CD4-positive, alpha-beta T cell treated with Interleukin-6 at 100 ng/mL for 8 hours (primary cell): ENCODE measurements at regions not wholly inside any gene's neighbourhood (a gene's known extent, or its start where the extent isn't known, plus 50 kb on each side); places are given as distances from the start of the nearest gene placed in this dataset.

Experiments used
- DNase-seq: peaks from one replicate; pipeline ENCODE4 v3.0.0-alpha.2; 2020; ENCODE audit warnings: mixed read lengths, low spot score

DNA sequence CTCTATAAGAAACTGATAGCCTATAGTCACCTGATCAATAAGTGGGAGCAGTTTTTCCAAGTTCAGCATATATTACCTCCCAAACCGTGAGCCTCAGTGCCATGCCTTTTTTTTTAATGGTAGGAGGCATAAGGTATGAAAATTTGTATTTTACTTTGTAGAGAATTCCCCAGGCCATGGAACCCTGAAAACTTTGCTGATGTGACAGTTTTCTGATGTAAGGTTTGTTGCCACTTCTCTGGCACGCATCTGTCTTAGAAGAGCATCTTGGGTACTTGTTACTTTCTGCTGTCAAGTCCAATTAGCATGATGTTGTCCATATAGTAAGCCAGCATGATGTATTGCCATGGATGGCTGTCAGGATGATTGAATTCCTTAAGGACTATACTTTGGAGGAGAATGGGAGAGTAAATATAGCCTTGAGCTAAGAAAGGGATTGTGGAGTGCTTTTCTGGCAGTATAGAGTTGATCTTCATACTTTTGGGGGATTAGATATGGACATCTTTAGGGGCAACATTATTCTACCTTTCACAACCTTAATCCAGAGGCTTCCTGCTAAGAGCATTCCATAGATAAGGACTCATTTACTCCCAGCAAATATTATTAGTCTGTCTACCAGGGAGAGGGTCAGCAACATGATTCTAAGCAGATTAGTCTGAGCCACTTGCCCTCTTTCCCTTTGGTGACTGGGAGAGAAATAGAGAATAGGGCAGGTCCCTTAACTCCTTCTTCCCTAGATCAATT, 389.6 kb downstream of the YTHDC2 start:
- DNase-seq, result no peak

GRCh38 chr5:113909782-113910181, 396.3 kb downstream of the YTHDC2 start:
- DNase-seq, result no peak

GRCh38 chr5:113917997-113918396, 404.5 kb downstream of the YTHDC2 start:
- no peak for DNase-seq

DNA sequence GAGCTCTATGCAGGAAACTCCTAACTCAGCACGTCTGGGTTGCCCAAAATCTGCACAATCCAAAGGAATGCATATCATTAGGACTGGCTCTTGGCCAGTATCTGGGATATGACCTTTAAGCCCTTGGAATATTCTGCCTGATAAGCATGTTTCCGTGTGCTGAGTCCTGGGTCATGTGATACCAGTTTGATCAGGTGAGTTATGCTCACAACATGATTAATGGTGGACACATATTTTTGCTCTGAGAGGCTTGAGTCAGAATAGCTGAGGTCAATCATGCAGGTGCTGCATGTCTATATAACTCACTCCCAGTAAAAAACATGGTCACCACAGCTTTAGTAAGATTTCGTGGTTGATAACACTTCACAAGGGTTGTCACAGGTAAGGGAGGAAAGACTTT, 408.8 kb downstream of the YTHDC2 start:
- no peak for DNase-seq

DNA sequence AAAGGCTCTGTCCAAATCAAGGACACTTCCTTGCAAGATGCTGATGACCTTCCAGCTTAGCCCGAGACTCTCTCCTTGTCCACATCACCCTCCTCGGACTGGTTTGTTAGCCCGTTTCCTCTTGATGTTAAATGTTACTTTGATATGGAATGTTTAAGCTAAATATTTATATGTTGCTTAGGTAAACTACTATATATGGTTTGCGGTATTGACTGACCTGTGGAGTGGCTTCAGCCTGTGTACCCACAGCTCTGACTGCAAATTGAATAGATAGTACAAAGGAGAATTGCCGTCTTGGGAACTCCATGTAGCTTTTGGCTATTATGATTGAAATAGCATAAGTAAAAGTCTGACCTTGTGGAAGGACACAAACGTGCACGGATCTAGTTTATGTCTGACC, 422.0 kb downstream of the YTHDC2 start:
- no peak for DNase-seq

DNA sequence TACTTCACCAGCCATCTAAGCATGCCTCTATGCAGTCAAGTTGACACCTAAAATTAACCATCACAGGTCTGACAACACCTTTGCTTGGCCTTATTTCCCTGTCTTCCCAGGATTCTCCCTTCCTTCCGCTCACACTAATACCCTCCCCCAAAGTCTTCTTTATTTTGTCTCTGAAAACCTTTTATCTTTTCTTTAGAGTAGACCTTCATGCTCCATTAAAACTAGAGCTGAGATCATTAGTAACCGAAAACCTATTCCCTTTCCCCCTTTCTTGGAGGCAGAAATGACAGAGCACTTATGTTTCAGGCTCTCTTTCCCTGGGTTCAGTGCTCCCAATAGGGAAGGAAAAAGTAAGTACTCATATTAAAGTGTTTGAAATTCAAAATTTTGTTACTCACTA, 423.8 kb downstream of the YTHDC2 start:
- DNase-seq, result no peak

DNA sequence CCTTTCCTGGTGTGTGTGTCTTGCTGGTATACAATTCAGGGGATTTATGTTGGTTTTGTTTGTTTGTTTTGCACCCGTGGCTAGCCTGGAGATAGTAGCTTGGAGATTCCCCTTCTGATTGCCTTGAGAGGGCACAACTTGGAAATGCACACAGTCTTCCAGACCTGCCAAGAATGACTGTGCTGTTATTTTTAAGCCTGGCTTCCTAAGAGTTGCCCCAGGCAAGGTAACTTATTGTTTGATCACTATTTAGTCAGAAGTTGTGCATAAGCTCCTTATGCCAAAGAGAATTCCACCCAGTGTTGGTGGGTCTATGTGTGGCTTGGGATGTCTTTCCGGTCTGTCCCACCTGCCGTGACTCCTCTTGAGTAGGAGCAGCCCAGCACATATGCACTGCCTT, 421.9 kb upstream of the KCNN2 start:
- no peak for DNase-seq

DNA sequence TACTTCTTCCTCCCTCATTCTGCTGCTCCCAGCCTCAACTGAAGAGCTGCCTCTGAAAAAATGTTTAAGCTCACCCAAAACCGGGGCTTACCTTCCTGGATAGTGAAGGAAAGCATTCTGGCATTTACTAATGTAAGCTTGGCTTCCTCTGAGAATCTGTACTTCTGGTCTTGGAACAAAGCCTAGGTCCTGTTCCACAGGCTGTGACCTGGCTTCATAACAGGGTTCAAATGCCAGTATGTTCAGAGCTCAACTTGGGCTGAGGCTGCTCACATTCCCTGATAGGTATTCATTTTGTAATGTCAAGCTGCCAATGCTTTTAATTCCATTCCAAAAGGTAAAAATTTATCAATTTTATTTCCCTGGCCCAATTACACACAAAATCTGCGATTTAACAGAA, 411.7 kb upstream of the KCNN2 start:
- DNase-seq, result no peak

GRCh38 chr5:113965225-113965624, 396.6 kb upstream of the KCNN2 start:
- no peak for DNase-seq

GRCh38 chr5:113969901-113970300, 392.0 kb upstream of the KCNN2 start:
- DNase-seq, result no peak

DNA sequence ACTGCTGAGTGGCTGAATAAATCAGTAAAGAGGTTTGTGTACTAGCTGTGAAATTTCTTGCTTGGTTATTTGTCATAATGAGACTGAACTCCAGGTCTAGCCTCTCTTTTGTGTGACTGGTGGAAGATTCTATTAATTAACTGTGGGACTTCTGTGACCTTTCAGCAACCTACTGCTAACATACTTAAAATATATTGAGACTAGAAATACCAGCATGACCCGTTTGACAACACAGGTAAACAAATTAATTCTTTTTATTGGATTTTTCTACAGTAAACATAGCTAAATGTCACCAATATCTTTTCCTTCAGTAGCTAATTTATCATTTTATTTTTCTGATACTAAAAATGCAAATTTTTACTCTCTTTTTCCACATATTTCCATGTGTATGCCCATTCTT, 390.4 kb upstream of the KCNN2 start:
- no peak for DNase-seq

DNA sequence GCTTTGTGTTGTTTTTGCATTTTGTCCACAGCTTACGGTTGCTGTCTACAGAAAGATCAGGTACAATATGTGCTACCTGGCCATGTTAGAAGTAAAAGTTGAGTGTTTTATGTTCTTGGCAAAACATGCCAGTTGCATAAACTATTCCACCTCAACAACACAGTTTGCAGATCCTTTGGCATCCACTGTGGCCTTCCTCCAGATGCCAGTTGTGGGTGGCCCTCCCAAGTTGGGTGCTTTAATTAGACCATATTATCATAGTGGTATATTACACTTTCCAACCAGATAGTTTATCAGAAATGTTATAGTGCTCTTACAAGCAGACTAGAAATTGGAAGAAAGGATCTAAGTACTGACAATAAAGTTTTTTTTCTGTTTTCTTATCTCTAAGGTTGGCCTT, 386.9 kb upstream of the KCNN2 start:
- DNase-seq, result no peak

- no peak for DNase-seq
These were observed 376.9 kb upstream of the KCNN2 start for GRCh38 chr5:113984928-113985327.

DNA sequence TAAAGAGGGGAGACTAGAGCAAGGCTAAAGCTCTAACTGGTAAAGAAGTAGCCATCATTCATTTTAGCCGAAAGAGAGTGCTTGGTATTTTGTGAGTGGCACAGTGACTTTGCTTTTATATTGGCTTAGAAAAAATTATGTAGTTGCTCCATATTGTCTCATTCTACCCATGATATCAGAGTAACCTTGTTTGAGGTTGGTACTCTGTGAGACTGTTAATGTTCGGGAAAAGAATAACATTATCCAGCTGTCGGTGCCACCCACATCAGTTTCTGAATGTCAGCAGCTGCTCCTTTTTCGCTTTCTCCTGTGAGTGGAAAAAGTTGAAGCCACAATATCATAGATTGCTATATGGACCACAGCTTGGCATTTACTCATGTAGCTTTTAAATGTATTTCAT, 376.4 kb upstream of the KCNN2 start:
- DNase-seq, result no peak

DNA sequence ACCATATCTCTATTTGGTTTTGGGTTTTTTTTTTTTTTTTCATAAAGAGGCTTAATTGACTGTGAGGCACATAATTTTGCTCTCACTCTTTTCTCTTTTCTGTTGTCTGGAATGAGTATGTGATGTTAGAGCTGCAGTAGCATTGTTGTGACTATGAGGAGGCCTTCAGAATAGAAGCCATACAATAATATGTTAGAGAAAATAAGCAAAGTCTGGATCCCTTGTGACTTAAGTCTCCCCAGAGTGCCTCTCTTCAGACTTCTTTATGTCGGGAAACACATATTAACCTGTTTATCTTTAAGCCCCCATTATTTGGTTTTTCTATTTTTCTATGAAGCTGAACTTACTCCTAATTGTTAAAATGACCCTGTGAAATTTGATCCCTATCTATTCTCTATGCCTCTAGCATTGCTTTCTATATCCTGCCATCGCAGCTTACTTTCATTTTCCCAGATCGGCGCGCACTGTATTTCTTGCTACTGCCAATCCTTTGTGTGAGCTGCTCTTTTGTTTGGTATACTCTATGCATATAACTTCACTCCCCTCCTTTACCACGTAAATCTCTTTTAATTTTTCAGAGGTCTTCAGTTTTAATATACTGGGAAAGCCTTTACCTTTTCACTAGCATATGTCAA, 372.5 kb upstream of the KCNN2 start:
- no peak for DNase-seq

GRCh38 chr5:113989913-113990305, 372.0 kb upstream of the KCNN2 start:
- DNase-seq, result no peak

- no peak for DNase-seq
These were observed 360.8 kb upstream of the KCNN2 start for GRCh38 chr5:114001076-114001475.

DNA sequence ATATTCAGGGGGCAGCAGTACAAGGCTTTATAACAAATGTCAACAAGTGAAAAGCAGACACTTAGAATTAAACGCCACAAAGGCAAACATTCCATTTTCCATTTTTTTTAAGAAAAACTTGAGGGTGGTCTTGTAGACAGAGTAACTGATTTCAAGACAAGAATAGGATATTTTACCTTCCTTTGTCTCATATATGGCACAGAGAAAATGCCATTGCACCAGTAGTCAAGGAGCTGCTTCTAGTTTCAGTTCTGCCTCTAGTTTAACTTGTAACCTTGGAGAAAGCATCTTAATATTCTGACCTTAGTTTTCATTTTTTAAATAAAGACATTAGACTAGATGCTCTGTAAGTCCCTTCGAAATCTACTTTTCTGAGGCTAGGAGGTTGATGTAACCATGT, 355.3 kb upstream of the KCNN2 start:
- DNase-seq, result no peak

DNA sequence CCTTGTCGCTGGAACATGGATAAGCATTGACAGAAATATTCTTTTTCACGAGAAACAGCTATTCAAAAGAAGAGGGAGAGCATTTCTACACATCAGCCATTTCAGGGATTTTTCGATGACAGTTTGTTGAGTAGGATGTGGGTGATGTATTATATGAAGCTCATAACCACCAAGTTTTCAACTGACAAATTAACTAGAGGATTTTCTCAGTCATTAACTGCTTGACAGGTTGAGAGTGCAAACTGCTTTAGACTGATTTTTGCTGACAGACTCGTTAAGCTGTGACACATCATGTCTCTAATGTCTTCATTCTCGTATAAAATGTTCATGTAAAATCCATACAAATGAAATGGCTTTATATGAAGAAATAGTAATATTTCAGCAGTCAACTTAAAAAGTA, 354.2 kb upstream of the KCNN2 start:
- no peak for DNase-seq

- DNase-seq, result no peak
These were observed 351.5 kb upstream of the KCNN2 start for GRCh38 chr5:114010362-114010761.

- no peak for DNase-seq
These were observed 343.7 kb upstream of the KCNN2 start for GRCh38 chr5:114018186-114018585.

DNA sequence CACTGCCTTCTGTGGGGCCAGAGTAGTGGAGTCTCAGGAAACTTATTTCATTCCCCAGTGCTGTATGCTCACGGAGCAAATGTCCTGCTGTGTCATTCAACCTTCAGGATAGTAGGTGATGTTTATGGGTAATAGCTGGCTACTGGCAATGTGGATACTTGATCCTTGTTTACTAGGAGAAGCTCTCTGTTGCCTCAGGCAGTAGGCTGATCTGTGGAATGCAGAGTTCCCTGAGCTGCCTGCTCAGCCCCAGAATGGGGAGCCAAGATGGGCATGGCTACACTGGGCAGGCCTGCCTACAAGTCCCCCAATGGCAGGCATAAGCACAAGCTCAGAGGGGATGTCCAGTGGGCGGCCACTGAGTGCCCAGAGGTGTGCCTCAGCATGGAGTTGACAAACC, 323.1 kb upstream of the KCNN2 start:
- DNase-seq, result no peak

DNA sequence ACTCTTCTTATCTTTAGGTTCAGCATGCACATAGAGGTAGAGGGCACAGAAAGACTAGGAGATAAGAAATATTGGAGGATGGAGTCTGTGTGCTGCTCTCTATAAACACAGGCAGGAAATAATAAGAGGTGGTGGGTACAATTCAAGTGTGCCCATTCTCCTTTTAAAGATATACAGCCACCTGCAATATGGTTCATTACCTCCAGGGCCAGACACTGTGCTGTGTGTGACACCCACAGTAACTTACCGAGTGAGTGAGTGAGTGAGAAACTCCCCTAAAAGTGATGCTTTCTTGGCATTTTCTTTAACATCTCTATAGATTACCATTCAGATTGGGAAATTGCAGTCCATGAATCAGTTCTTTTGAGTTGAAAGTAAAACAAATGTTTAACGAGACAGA, 311.8 kb upstream of the KCNN2 start:
- no peak for DNase-seq

DNA sequence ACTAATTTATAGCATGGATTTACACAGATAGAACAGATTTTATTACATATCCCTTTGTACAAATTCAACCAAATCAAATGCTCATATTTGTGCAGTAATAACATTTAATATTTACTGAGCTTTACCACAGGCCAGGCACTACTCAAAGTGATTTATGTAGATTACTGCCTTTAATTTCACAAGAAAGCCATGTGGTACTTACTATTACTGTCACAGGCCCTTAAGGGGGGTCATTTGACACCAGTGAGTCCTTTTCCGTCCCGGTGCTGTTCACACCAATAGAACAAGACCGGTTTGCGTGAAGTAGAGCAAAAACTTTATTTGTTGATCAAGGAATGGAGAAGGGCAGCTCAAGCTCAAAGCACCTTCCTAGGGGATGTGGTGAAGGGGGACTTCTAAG, 308.5 kb upstream of the KCNN2 start:
- no peak for DNase-seq
